Epithelial cell of proximal tubule (primary cell): ENCODE measurements at regions not wholly inside any gene's neighbourhood (a gene's known extent, or its start where the extent isn't known, plus 50 kb on each side); places are given as distances from the start of the nearest gene placed in this dataset.
"Not testable (repeated sequence)": the region's sequence is repeated elsewhere in the genome, so short reads cannot be mapped to it uniquely, and the experiment has no call there.

Source experiments
- DNase-seq: peaks from one replicate; pipeline ENCODE4 v3.0.0-alpha.2; 2011; ENCODE audit warnings: low read depth
- H3K4me3 ChIP-seq: 2 replicates; pipeline ENCODE4 v1.5.1; 2011; ENCODE audit warnings: low read depth, mild to moderate bottlenecking, low read length
- CTCF ChIP-seq: conservative IDR thresholded peaks from 2 replicates; pipeline ENCODE4 v1.5.1; 2012; ENCODE audit warnings: low read depth, mild to moderate bottlenecking, low read length

GRCh38 chr17:71089431-71089830 is 920.1 kb downstream of the KCNJ2 start:
- no peak overlapping the region for H3K4me3 ChIP-seq
- no peak for DNase-seq
- no peak for TF ChIP-seq CTCF

GRCh38 chr17:71098071-71098470 is 928.7 kb downstream of the KCNJ2 start:
- no peak overlapping the region for H3K4me3 ChIP-seq
- TF ChIP-seq CTCF, result no peak
- DNase-seq, result no peak

- DNase-seq, result no peak
- H3K4me3 ChIP-seq, result no peak overlapping the region
- TF ChIP-seq CTCF, result no peak
These were observed 929.8 kb downstream of the KCNJ2 start for GRCh38 chr17:71099003-71099714.

- DNase-seq, result no peak
- TF ChIP-seq CTCF, result no peak
These were observed 933.4 kb downstream of the KCNJ2 start for GRCh38 chr17:71102777-71103176.

GRCh38 chr17:71104225-71104624 is 934.9 kb downstream of the KCNJ2 start:
- no peak overlapping the region for H3K4me3 ChIP-seq
- TF ChIP-seq CTCF, result no peak
- no peak for DNase-seq

More at GRCh38 chr17:71102777-71103176, 933.4 kb downstream of the KCNJ2 start:
- H3K4me3 ChIP-seq, result no peak overlapping the region

GRCh38 chr17:71106056-71106455 is 936.7 kb downstream of the KCNJ2 start:
- not testable (repeated sequence) for DNase-seq, H3K4me3 ChIP-seq

- no peak for DNase-seq
- no peak for TF ChIP-seq CTCF
- H3K4me3 ChIP-seq, result no peak overlapping the region
These were observed 937.8 kb downstream of the KCNJ2 start for GRCh38 chr17:71107136-71107535.
